ENCODE measurements at regions not wholly inside any gene's neighbourhood (a gene's known extent, or its start where the extent isn't known, plus 50 kb on each side); places are given as distances from the start of the nearest gene placed in this dataset.

- no peak overlapping the region for H2BK5ac ChIP-seq (ENCODE audit: low read depth, low read length, poor library complexity, severe bottlenecking)
- H3K36me3 ChIP-seq (ENCODE audit: control insufficient read depth, insufficient read depth, low read length), result no peaks in the 10 kb centered on the region
- no peaks in the 10 kb centered on the region for H4K20me1 ChIP-seq (ENCODE audit: insufficient read depth, low read length)
- H3K9me3 ChIP-seq (ENCODE audit: control insufficient read depth, insufficient read depth, low read length), result no peaks in the 10 kb centered on the region
- POLR2A ChIA-PET (ENCODE audit: unreplicated experiment), result no interaction called here
- no peak overlapping the region for H3K23ac ChIP-seq (ENCODE audit: low read depth, low read length)
- peaks cover 3% of the 10 kb centered on the region; the same call in 1 of the 2 replicates for H3K27me3 ChIP-seq (ENCODE audit: control insufficient read depth, insufficient read depth, low read length)
- dilution Hi-C loops (cut with HindIII; ENCODE audit: low sequenced_read_pairs, unreplicated experiment) (no loop called here), in situ Hi-C loops (cut with MboI; ENCODE audit: low sequenced_read_pairs) (no loop called here), intact Hi-C loops (cut with micrococcal nuclease) (no loop called here)
- H3K56ac ChIP-seq (ENCODE audit: extremely low read depth, insufficient read depth, low read length), result no peak overlapping the region
- H3K79me1 ChIP-seq (ENCODE audit: low read depth in 1 of 2, low read length in 2 of 2), result no peaks in the 10 kb centered on the region
- H4K91ac ChIP-seq (ENCODE audit: insufficient read depth, low read depth, low read length), result no peak overlapping the region
- ATAC-seq (ENCODE audit: low read depth), result no peak
- DNase-seq, result no peak
- H2BK120ac ChIP-seq (ENCODE audit: low read depth, low read length), result no peak overlapping the region
- H2AFZ ChIP-seq (replicated peaks; ENCODE audit: low read length, poor library complexity), result no peak overlapping the region
- TF ChIP-seq CEBPB (IDR thresholded peaks at IDR 0.05; ENCODE audit: low read depth, low read length) (no peak), MAFK (IDR thresholded peaks at IDR 0.05; ENCODE audit: low read depth, low read length) (no peak), FOS (IDR thresholded peaks at IDR 0.05; ENCODE audit: low read depth, low read length) (no peak)
- no peaks in the 10 kb centered on the region for H3K4me1 ChIP-seq (ENCODE audit: control insufficient read depth, insufficient read depth, low read length)
- no peak overlapping the region for H3K4me3 ChIP-seq (ENCODE audit: insufficient read depth, low read depth, low read length)
- H2BK20ac ChIP-seq (ENCODE audit: low read depth, low read length), result no peak overlapping the region
- H3K14ac ChIP-seq (replicated peaks; ENCODE audit: low read depth, low read length), result no peak overlapping the region
- no peak overlapping the region for H4K8ac ChIP-seq (ENCODE audit: low read depth in 2 of 2, low read length in 2 of 2)
- H3K18ac ChIP-seq (ENCODE audit: low read depth, low read length), result no peak overlapping the region
- H3K9ac ChIP-seq (ENCODE audit: low read depth, low read length), result no peak overlapping the region
- no peaks in the 10 kb centered on the region for H3K9me1 ChIP-seq (ENCODE audit: insufficient read depth, low read length)
- H3K4me2 ChIP-seq (ENCODE audit: low read depth, low read length), result no peak overlapping the region
- no peak overlapping the region for H2AK9ac ChIP-seq (replicated peaks; ENCODE audit: low read depth, low read length, poor library complexity)
- H2AK5ac ChIP-seq (ENCODE audit: low read depth, low read length), result no peak overlapping the region
- no TSS peak for BruUV-seq (replicated peaks)
- H2BK15ac ChIP-seq (ENCODE audit: low read depth, low read length), result no peak overlapping the region
- CTCF ChIA-PET, result no interaction called here
- H3K4ac ChIP-seq (ENCODE audit: low read depth, low read length), result no peak overlapping the region
- no peak overlapping the region for H4K5ac ChIP-seq (ENCODE audit: low read depth, low read length)
- H3K27ac ChIP-seq (ENCODE audit: insufficient read depth, low read length), result no peak overlapping the region
- WGBS, 2 experiments (ENCODE audit: extremely low coverage in 2 of 2, insufficient read length in 1 of 2), result 75% methylated on average over 2 of the region's 4 CpGs; no CpG with 5 or more reads in 1 of the 2 experiments
Measured at GRCh38 chr13:73499695-73500094, 440.9 kb downstream of the KLF5 start.
